ENCODE measurements at regions not wholly inside any gene's neighbourhood (a gene's known extent, or its start where the extent isn't known, plus 50 kb on each side); places are given as distances from the start of the nearest gene placed in this dataset.

- Histone ChIP-seq H3K27ac (no peak overlapping the region), H3K9me3 (no peaks in the 10 kb centered on the region), H3K4me3 (no peak overlapping the region), H3K36me3 (no peaks in the 10 kb centered on the region), H3K27me3 (no peaks in the 10 kb centered on the region), H3K4me1 (no peaks in the 10 kb centered on the region)
- TF ChIP-seq POLR2A (IDR thresholded peaks at IDR 0.05) (no peak), CTCF (IDR thresholded peaks at IDR 0.05) (no peak)
- no peak for DNase-seq
Measured at GRCh38 chr3:90025019-90025418, 917.6 kb downstream of the EPHA3 start.

- TF ChIP-seq CTCF (IDR thresholded peaks at IDR 0.05) = no peak
- TF ChIP-seq POLR2A (IDR thresholded peaks at IDR 0.05) = no peak
- Histone ChIP-seq H3K4me1 (no peaks in the 10 kb centered on the region), H3K4me3 (no peak overlapping the region), H3K27me3 (no peaks in the 10 kb centered on the region), H3K27ac (no peak overlapping the region), H3K36me3 (no peaks in the 10 kb centered on the region), H3K9me3 (no peaks in the 10 kb centered on the region)
- DNase-seq = no peak
Measured at GRCh38 chr3:90026406-90026805, 919.0 kb downstream of the EPHA3 start.

GRCh38 chr3:90031121-90031520 lies 923.7 kb downstream of the EPHA3 start:
- no peaks in the 10 kb centered on the region for H3K4me1 ChIP-seq
- no peak overlapping the region for H3K4me3 ChIP-seq
- no peak overlapping the region for H3K27ac ChIP-seq
- H3K9me3 ChIP-seq = no peaks in the 10 kb centered on the region
- TF ChIP-seq CTCF (IDR thresholded peaks at IDR 0.05) = no peak
- no peak for TF ChIP-seq POLR2A (IDR thresholded peaks at IDR 0.05)
- no peaks in the 10 kb centered on the region for H3K36me3 ChIP-seq
- no peaks in the 10 kb centered on the region for H3K27me3 ChIP-seq
- no peak for DNase-seq

GRCh38 chr3:90032980-90033641 lies 925.7 kb downstream of the EPHA3 start:
- TF ChIP-seq CTCF (IDR thresholded peaks at IDR 0.05) (no peak), POLR2A (IDR thresholded peaks at IDR 0.05) (no peak)
- Histone ChIP-seq H3K27ac (no peak overlapping the region), H3K36me3 (no peaks in the 10 kb centered on the region), H3K27me3 (no peaks in the 10 kb centered on the region), H3K4me3 (no peak overlapping the region), H3K9me3 (no peaks in the 10 kb centered on the region), H3K4me1 (no peaks in the 10 kb centered on the region)
- DNase-seq = no peak

GRCh38 chr3:90034038-90034437 lies 926.6 kb downstream of the EPHA3 start:
- Histone ChIP-seq H3K36me3 (no peaks in the 10 kb centered on the region), H3K9me3 (no peaks in the 10 kb centered on the region), H3K27me3 (no peaks in the 10 kb centered on the region), H3K4me3 (no peak overlapping the region), H3K27ac (no peak overlapping the region), H3K4me1 (no peaks in the 10 kb centered on the region)
- DNase-seq = no peak
- TF ChIP-seq POLR2A (IDR thresholded peaks at IDR 0.05) = no peak
- no peak for TF ChIP-seq CTCF (IDR thresholded peaks at IDR 0.05)

GRCh38 chr3:90035643-90036042 lies 928.2 kb downstream of the EPHA3 start:
- no peaks in the 10 kb centered on the region for H3K27me3 ChIP-seq
- no peak overlapping the region for H3K27ac ChIP-seq
- TF ChIP-seq POLR2A (IDR thresholded peaks at IDR 0.05) (no peak), CTCF (IDR thresholded peaks at IDR 0.05) (no peak)
- H3K9me3 ChIP-seq = no peaks in the 10 kb centered on the region
- no peaks in the 10 kb centered on the region for H3K36me3 ChIP-seq
- H3K4me3 ChIP-seq = no peak overlapping the region
- no peaks in the 10 kb centered on the region for H3K4me1 ChIP-seq
- no peak for DNase-seq

Data from Peyer's patch (tissue), 4 donors.